Stimulated activated naive B cell treated with anti-CD40 and anti-IgM and Interleukin-4, amounts not matched to agents 10 μg/mL and 1 μg/mL and 100 μg/mL, for 72 hours (primary cell): ENCODE measurements at regions not wholly inside any gene's neighbourhood (a gene's known extent, or its start where the extent isn't known, plus 50 kb on each side); places are given as distances from the start of the nearest gene placed in this dataset.

Experiments
- ATAC-seq, 2 donors: fragments of 150-1000 bp; cut with Tn5 transposase; replicated peaks; 2 replicates each; pipeline ENCODE4 v1.10.0; 2021; ENCODE audit warnings: moderate library complexity in 1 of 2
- DNase-seq: peaks from one replicate; pipeline ENCODE4 v3.0.0; 2021
- H3K27ac Mint-ChIP-seq: one replicate; pipeline ENCODE4 v1.8.0; 2022; ENCODE audit warnings: mild to moderate bottlenecking, mixed read lengths
- H3K27me3 Mint-ChIP-seq, 2 donors: one replicate each; pipeline ENCODE4 v1.8.0; 2022; ENCODE audit warnings: mixed read lengths in 2 of 2
- H3K36me3 Mint-ChIP-seq, 2 donors: one replicate each; pipeline ENCODE4 v1.8.0; 2022; ENCODE audit warnings: mixed read lengths in 2 of 2, mild to moderate bottlenecking in 1 of 2
- H3K4me1 Mint-ChIP-seq, 2 donors: one replicate each; pipeline ENCODE4 v1.8.0; 2022; ENCODE audit warnings: mixed read lengths in 2 of 2, mild to moderate bottlenecking in 1 of 2
- H3K4me3 Mint-ChIP-seq, 2 donors: one replicate each; pipeline ENCODE4 v1.8.0; 2022; ENCODE audit warnings: mild to moderate bottlenecking in 2 of 2, mixed read lengths in 2 of 2, moderate library complexity in 1 of 2
- H3K9me3 Mint-ChIP-seq, 2 donors: one replicate each; pipeline ENCODE4 v1.8.0; 2022; ENCODE audit warnings: mixed read lengths in 2 of 2, mild to moderate bottlenecking in 1 of 2

DNA sequence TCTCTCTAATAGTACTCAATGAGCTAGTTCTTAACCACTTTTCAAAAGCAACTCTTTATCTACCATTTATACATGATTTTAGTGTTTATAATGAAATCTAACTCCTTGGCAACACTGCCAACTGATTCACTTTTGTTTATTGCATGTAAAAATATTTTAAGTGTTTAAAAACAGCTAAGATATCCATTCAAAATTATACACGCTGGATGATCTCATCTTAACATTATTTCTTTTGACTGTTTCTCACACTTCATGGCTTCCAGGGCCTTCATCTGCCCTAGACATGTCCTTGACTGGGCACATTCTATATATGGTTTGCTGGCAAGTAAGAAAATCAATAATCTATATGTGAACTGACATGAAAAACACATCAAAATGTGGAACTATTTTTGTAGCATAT, 414.6 kb upstream of the LUZP2 start:
- ATAC-seq = no peak
- no peak for DNase-seq
- peaks cover 0 to 6% of the 10 kb centered on the region in 2 donors for H3K9me3 Mint-ChIP-seq
- no peak overlapping the region for H3K4me3 Mint-ChIP-seq
- H3K36me3 Mint-ChIP-seq = no peaks in the 10 kb centered on the region
- peaks cover 0 to 1% of the 10 kb centered on the region in 2 donors for H3K4me1 Mint-ChIP-seq
- H3K27me3 Mint-ChIP-seq = no peaks in the 10 kb centered on the region
- no peak overlapping the region for H3K27ac Mint-ChIP-seq

DNA sequence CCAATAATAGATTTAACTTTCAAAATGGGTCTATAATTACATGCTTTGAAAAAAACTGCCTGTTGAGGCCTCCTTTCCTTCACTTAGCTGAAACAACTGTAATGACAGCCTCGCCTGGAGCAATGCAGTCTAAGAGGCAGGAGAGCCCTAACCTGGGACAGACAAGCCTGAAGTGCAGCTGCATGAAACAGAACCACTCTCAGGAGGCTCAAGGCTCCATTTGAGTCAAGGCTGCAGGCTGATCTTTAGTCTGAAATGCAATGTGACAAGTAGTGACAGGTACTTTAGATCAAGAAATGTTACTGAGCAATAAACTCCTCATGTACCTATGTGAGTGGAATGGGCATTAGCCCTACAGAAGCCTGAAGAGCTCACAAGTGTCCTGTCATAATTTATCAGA, 414.0 kb upstream of the LUZP2 start:
- DNase-seq (no peak), ATAC-seq (no peak)
- no peaks in the 10 kb centered on the region for H3K36me3 Mint-ChIP-seq
- no peak overlapping the region for H3K4me3 Mint-ChIP-seq
- H3K4me1 Mint-ChIP-seq = peaks cover 0 to 1% of the 10 kb centered on the region in 2 donors
- H3K27me3 Mint-ChIP-seq = no peaks in the 10 kb centered on the region
- H3K27ac Mint-ChIP-seq = no peak overlapping the region
- peaks cover 0 to 6% of the 10 kb centered on the region in 2 donors for H3K9me3 Mint-ChIP-seq

DNA sequence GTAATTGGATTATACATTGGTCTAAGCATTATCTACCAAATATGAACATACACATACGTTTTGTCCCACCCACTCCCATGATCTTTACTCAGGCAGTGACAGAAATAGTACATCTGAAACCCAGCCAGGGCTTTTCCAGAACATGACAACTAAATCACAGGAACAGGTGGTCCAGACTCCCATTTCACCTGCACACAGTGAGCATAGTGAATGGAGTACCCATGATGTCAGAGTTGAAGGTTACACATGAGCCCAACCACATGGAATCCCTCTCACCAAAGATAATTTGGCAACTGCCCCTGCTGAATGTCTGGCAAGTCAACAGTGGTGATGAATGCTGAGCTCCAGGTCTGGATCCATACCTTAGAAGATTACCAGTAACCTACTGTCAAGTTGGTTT, 411.9 kb upstream of the LUZP2 start:
- Mint-ChIP-seq H3K4me1 (peaks cover 0 to 1% of the 10 kb centered on the region in 2 donors), H3K9me3 (peaks cover 0 to 6% of the 10 kb centered on the region in 2 donors), H3K36me3 (no peaks in the 10 kb centered on the region), H3K27ac (no peak overlapping the region), H3K4me3 (no peak overlapping the region), H3K27me3 (no peaks in the 10 kb centered on the region)
- DNase-seq = no peak
- ATAC-seq = no peak

DNA sequence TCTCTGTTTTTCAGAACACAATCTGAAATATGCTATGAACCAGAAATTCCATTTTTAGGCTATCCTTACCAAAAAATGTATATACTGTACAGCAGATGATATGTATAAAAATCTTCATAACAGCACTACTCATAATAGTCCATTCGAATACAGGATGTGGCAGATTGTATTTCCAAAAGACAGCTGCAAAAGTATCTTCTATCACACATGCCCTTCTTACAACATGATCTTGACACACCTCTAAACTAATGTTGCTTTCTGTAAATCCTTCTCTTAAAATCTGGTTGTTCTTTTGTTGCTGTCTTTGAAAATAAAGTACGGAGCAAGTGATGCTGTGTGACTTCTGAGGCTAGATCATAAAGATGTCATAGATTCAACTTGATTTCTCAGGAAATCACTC, 409.9 kb upstream of the LUZP2 start:
- Mint-ChIP-seq H3K27ac (no peak overlapping the region), H3K9me3 (peaks cover 0 to 6% of the 10 kb centered on the region in 2 donors), H3K4me1 (no peaks in the 10 kb centered on the region), H3K27me3 (no peaks in the 10 kb centered on the region), H3K36me3 (no peaks in the 10 kb centered on the region), H3K4me3 (no peak overlapping the region)
- DNase-seq = no peak
- ATAC-seq = no peak

DNA sequence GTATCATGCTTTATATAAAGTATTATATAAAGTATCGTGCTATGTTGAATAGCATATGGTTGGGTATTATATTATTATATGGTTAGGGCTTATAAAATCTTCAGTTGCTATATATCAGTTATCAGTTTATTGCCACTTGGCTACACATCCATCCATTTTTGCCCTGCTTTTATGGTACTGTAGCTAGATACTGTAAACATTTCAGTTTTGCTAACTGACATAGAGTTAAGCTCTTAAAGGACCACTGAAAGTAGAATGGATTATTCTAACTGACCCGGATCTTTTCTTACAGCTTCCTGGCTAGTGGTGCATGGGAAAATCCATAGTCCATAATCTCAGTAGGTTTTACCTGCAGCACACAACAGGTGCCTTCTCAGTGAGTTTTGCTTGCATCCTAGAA, 405.3 kb upstream of the LUZP2 start:
- no peaks in the 10 kb centered on the region for H3K27me3 Mint-ChIP-seq
- DNase-seq = no peak
- no peaks in the 10 kb centered on the region for H3K9me3 Mint-ChIP-seq
- H3K27ac Mint-ChIP-seq = no peak overlapping the region
- H3K4me3 Mint-ChIP-seq = no peak overlapping the region
- ATAC-seq = no peak
- no peaks in the 10 kb centered on the region for H3K4me1 Mint-ChIP-seq
- H3K36me3 Mint-ChIP-seq = no peaks in the 10 kb centered on the region

DNA sequence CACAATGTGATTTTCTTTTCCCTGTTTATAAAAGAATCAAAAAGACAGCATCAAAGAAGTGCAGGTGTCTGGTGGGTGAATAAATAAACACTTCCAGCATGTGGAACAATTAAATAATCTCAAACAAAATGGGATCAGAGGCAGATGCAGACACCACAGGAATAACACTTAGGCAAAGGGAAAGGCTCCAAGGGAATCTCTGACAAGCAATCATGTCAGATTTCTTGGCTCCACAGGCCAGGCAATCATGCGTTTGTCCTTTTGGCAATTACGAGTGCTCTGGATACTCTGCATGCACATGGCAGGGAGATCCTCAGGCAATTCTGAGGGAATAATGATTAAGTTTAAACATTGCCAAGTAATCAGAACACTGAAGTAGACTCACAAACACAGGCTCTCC, 403.5 kb upstream of the LUZP2 start:
- ATAC-seq (no peak), DNase-seq (no peak)
- Mint-ChIP-seq H3K4me3 (no peak overlapping the region), H3K4me1 (no peaks in the 10 kb centered on the region), H3K9me3 (peaks cover 0 to 1% of the 10 kb centered on the region in 2 donors), H3K27me3 (no peaks in the 10 kb centered on the region), H3K27ac (no peak overlapping the region), H3K36me3 (no peaks in the 10 kb centered on the region)

DNA sequence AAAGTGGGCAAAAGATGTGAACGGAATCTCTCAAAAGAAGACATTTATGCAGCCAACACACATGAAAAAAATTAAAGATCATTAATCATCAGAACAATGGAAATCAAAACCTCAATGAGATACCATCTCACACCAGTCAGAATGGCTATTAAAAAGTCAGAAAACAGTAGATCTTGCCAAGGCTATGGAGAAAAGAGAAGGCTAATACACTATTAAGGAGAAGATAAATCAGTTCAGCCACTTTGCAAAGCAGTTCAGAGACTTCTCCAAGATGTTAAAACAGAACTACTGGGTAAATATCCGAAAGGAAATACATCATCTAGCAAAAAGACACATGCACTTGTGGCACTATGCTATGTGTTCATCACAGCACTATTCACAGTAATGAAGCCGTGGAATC, 388.2 kb upstream of the LUZP2 start:
- Mint-ChIP-seq H3K36me3 (peaks cover 0 to 3% of the 10 kb centered on the region in 2 donors), H3K4me3 (no peak overlapping the region), H3K27ac (no peak overlapping the region), H3K27me3 (no peaks in the 10 kb centered on the region), H3K9me3 (peaks cover 10 to 12% of the 10 kb centered on the region in 2 donors), H3K4me1 (no peaks in the 10 kb centered on the region)
- no peak for DNase-seq
- ATAC-seq = no peak

DNA sequence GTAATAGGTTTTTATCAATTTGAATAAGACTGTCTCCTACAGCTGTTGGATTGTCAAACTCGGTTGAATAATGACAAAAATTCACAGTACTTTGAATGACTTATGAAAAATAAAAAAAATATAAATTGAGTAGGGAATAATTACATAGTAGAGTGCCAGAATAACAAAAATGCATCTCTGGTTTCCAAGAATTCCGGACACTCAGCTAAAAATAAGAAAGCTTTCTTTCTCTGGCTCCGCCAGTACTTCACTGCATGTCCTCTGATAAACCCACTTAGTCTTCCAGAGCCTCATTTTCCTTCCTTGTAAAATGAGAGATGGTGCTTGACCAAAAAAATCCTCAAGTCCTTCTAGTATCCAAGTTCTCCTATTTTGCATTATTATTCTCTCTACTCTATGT, 374.6 kb upstream of the LUZP2 start:
- DNase-seq (no peak), ATAC-seq (no peak)
- Mint-ChIP-seq H3K27ac (no peak overlapping the region), H3K27me3 (no peaks in the 10 kb centered on the region), H3K36me3 (no peaks in the 10 kb centered on the region), H3K4me1 (no peaks in the 10 kb centered on the region), H3K4me3 (no peak overlapping the region), H3K9me3 (peaks cover 0 to 4% of the 10 kb centered on the region in 2 donors)

DNA sequence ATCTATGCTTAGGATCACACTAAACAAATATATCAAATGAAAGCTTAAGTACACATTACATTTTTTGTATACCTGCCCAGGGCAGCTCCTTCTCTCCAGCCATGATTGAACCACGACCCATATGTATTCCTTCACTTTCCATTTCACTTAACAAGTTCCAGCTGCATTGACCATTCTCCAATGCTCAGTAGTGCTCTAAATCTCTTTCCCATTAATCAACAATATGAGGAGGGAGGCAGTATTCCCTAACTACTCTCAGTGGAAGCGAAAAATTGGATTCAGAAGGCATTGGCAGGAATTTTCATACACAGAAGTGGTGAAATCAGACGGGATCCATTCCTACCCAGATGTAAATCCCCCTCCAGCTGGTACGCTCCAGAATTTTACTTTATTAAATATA, 372.0 kb upstream of the LUZP2 start:
- DNase-seq = no peak
- ATAC-seq = no peak
- H3K27ac Mint-ChIP-seq = no peak overlapping the region
- no peaks in the 10 kb centered on the region for H3K4me1 Mint-ChIP-seq
- H3K36me3 Mint-ChIP-seq = no peaks in the 10 kb centered on the region
- H3K27me3 Mint-ChIP-seq = no peaks in the 10 kb centered on the region
- no peak overlapping the region for H3K4me3 Mint-ChIP-seq
- H3K9me3 Mint-ChIP-seq = peaks cover 0 to 4% of the 10 kb centered on the region in 2 donors

DNA sequence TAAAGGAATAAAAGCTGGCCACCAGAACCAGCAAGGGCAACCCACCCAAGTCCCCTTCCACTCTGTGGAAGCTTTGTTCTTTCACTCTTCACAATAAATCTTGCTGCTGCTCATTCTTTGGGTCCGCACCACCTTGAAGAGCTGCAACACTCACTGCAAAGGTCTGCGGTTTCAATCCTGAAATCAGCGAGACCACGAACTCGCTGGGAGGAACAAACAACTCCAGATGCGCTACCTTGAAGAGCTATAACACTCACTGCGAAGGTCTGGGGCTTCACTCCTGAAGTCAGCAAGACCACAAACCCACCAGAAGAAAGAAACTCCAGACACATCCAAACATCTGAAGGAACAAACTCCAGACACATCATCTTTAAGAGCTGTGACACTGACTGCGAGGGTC, 365.2 kb upstream of the LUZP2 start:
- Mint-ChIP-seq H3K4me1 (no peaks in the 10 kb centered on the region), H3K36me3 (no peaks in the 10 kb centered on the region), H3K4me3 (no peak overlapping the region), H3K27me3 (no peaks in the 10 kb centered on the region), H3K27ac (no peak overlapping the region), H3K9me3 (no peaks in the 10 kb centered on the region)
- DNase-seq (no peak), ATAC-seq (no peak)

DNA sequence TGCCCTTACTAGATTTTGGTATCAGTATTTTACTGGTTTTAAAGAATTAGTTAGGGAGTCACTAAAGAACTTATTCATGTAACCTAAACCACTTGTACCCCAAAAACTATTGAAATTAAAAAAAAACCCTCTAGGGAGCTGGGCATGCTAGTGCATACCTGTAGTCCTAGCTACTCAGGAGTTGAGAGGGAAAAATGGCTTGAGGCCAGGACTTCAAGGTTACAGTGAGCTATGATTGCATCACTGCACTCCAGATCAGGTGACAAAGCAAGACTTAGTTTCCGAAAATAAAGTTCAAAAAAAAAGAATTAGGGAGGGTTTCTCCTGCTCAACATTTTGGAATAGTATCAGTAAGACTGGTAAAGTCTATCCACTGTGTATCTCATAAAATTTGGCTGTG, 364.4 kb upstream of the LUZP2 start:
- Mint-ChIP-seq H3K27ac (no peak overlapping the region), H3K9me3 (no peaks in the 10 kb centered on the region), H3K4me1 (no peaks in the 10 kb centered on the region), H3K4me3 (no peak overlapping the region), H3K27me3 (no peaks in the 10 kb centered on the region), H3K36me3 (no peaks in the 10 kb centered on the region)
- DNase-seq (no peak), ATAC-seq (no peak)

DNA sequence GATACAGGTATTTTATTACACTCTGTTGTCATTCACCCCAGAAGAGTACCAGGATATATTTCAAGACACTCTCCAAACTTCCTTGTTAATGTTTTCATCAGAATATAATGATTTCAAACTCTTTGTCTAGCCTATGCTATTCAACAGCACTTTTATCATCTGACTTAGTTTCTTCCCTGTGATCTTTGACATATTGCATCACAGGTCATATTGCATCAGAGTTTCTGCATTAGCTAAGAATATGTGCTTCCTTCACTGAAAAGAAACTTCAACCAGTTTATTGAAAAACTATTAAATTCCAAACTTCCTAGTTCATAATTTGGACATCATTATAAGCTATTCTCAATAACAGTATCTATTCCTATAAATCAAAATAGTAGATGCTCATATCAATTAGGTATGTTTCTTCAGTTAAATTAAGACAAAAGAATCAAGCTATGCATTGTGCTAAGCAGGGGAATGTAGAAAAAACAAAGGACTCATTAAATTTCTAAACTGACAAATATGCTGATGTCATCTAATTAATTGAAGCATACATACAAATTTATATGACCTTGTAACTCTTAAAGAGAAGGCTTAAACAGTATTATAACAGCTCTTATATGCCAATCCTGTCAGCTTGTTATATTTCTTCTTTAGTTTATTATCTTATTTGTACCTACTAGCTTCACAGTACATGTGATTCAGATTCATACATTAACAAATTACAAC, 361.8 kb upstream of the LUZP2 start:
- Mint-ChIP-seq H3K27me3 (no peaks in the 10 kb centered on the region), H3K4me1 (no peaks in the 10 kb centered on the region), H3K27ac (no peak overlapping the region), H3K36me3 (no peaks in the 10 kb centered on the region), H3K9me3 (no peaks in the 10 kb centered on the region), H3K4me3 (no peak overlapping the region)
- DNase-seq (no peak), ATAC-seq (no peak)

DNA sequence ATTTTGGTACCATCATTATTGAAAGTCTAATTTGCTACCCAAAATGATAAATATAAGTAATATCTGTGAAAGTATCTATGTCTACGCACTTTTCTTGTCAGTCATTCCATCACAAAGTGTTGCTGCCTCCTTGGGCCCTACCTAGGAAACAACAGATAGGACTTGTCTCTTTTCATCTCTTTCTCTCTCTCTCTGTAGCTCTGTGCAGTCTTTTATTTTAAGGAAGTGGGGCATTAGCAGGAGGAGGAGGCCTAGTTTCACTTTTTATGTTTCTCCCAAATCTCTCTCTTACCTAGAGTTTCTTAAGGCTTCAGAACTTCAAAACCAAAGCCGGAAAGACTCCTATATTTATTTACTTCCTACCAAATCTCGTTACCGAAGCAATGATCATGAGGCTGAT, 354.8 kb upstream of the LUZP2 start:
- no peaks in the 10 kb centered on the region for H3K36me3 Mint-ChIP-seq
- H3K9me3 Mint-ChIP-seq = no peaks in the 10 kb centered on the region
- no peak overlapping the region for H3K4me3 Mint-ChIP-seq
- H3K27ac Mint-ChIP-seq = no peak overlapping the region
- DNase-seq (no peak), ATAC-seq (no peak)
- no peaks in the 10 kb centered on the region for H3K27me3 Mint-ChIP-seq
- no peaks in the 10 kb centered on the region for H3K4me1 Mint-ChIP-seq

DNA sequence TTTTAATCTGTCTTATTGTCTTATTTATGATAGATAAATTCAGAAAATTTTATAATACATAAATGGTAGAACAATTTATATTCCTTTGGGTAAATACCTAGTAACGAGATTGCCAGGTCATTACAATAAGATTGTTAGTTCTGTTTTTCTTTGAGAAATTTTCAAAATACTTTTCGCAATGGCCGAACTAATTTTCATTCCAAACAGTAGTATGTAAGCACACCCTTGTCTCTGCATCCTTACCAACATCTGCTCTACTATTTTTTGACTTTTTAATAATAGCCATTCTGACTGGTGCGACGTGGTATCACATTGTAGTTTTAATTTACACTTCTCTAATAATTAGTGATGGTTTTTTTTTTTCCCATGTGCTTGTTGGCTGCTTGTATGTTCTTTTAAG, 351.4 kb upstream of the LUZP2 start:
- H3K27ac Mint-ChIP-seq = no peak overlapping the region
- no peaks in the 10 kb centered on the region for H3K27me3 Mint-ChIP-seq
- H3K36me3 Mint-ChIP-seq = no peaks in the 10 kb centered on the region
- no peak for DNase-seq
- no peak overlapping the region for H3K4me3 Mint-ChIP-seq
- no peak for ATAC-seq
- no peaks in the 10 kb centered on the region for H3K4me1 Mint-ChIP-seq
- peaks cover 0 to 3% of the 10 kb centered on the region in 2 donors for H3K9me3 Mint-ChIP-seq

DNA sequence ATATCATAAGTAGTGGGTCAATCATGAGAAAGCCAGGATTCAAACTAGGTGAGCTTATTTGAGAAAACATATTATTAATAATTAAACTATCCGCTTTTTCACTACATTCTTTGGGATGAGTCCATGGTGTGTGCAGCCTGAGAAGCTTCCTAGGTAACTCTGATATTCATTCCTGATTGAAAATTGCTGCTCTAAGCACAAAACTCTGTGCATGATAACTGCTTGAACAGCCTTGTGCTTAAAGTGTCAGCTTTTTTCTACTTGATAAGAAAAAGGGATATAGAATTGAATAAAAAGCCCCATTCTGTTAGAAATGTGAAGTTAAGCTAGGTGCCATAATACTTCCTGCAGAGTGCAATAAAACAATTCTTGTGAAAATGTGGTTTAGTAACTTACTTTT, 343.5 kb upstream of the LUZP2 start:
- Mint-ChIP-seq H3K36me3 (no peaks in the 10 kb centered on the region), H3K4me1 (no peaks in the 10 kb centered on the region), H3K27ac (no peak overlapping the region), H3K27me3 (no peaks in the 10 kb centered on the region), H3K9me3 (peaks cover 0 to 6% of the 10 kb centered on the region in 2 donors), H3K4me3 (no peak overlapping the region)
- no peak for ATAC-seq
- no peak for DNase-seq

DNA sequence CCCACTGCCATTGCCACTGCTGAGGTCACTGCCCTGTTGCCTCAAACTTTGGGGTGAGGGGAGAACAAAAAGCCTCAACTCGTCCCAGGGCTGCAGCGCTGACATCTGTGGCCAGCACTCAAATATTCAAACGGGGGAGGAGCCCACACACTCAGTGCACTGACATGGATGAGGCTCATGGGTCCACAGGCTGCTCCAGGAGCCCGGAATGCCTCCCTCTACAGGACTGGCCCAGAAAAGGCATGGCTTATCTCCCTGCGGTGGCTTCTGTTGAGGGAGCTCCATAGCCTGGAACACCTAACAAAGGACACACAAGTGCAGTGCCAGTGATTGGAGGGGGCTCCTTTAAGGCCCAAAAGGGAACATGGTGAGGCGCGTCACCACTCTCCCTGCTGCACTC, 341.1 kb upstream of the LUZP2 start:
- Mint-ChIP-seq H3K27ac (no peak overlapping the region), H3K27me3 (no peaks in the 10 kb centered on the region), H3K36me3 (no peaks in the 10 kb centered on the region), H3K9me3 (peaks cover 0 to 5% of the 10 kb centered on the region in 2 donors), H3K4me3 (no peak overlapping the region), H3K4me1 (no peaks in the 10 kb centered on the region)
- ATAC-seq (no peak), DNase-seq (no peak)
